ENCODE measurements at regions not wholly inside any gene's neighbourhood (a gene's known extent, or its start where the extent isn't known, plus 50 kb on each side); places are given as distances from the start of the nearest gene placed in this dataset.

GRCh38 chr2:48134704-48135103, 179.8 kb upstream of the FOXN2 start:
- Histone ChIP-seq H3K4me1 (ENCODE audit: control insufficient read depth, extremely low read depth, insufficient read depth, low read length) (no peaks in the 10 kb centered on the region), H4K20me1 (ENCODE audit: control insufficient read depth, extremely low read depth, insufficient read depth, low read length) (no peaks in the 10 kb centered on the region), H2AFZ (ENCODE audit: low read length) (no peak overlapping the region), H3K4me2 (ENCODE audit: extremely low read depth, insufficient read depth, low read length) (no peak overlapping the region), H3K4me3 (replicated peaks in 1 of 4; ENCODE audit: control extremely low read depth in 1 of 4, insufficient read depth in 1 of 4, low read depth in 3 of 4, low read length in 4 of 4) (no peak overlapping the region), H3K9me3 (ENCODE audit: control insufficient read depth, insufficient read depth, low read depth, low read length) (no peaks in the 10 kb centered on the region), H3K27ac (ENCODE audit: insufficient read depth, low read length) (no peak overlapping the region), H3K36me3 (ENCODE audit: control insufficient read depth, insufficient read depth, low read length) (no peaks in the 10 kb centered on the region), H3K9ac (ENCODE audit: insufficient read depth, low read length) (no peak overlapping the region), H3K79me2 (ENCODE audit: control insufficient read depth, insufficient read depth, low read length) (no peaks in the 10 kb centered on the region), H3K27me3 (ENCODE audit: control insufficient read depth, insufficient read depth, low read length) (no peaks in the 10 kb centered on the region)
- TF ChIP-seq EZH2 (IDR thresholded peaks at IDR 0.05; ENCODE audit: low read length, missing control alignments): no peak
- no peak for TF ChIP-seq CTCF (conservative IDR thresholded peaks at IDR 0.05 in 1 of 2, IDR thresholded peaks at IDR 0.05 in 1 of 2; ENCODE audit: low read depth in 1 of 2, low read length in 2 of 2)
- DNase-seq (ENCODE audit: low read depth in 2 of 2): no peak

- no peak overlapping the region for H3K4me3 ChIP-seq (replicated peaks in 1 of 4; ENCODE audit: control extremely low read depth in 1 of 4, insufficient read depth in 1 of 4, low read depth in 3 of 4, low read length in 4 of 4)
- H3K4me2 ChIP-seq (ENCODE audit: extremely low read depth, insufficient read depth, low read length): no peak overlapping the region
- H3K4me1 ChIP-seq (ENCODE audit: control insufficient read depth, extremely low read depth, insufficient read depth, low read length): no peaks in the 10 kb centered on the region
- no peak overlapping the region for H3K9ac ChIP-seq (ENCODE audit: insufficient read depth, low read length)
- no peaks in the 10 kb centered on the region for H3K36me3 ChIP-seq (ENCODE audit: control insufficient read depth, insufficient read depth, low read length)
- DNase-seq (ENCODE audit: low read depth in 2 of 2): no peak
- no peaks in the 10 kb centered on the region for H3K27me3 ChIP-seq (ENCODE audit: control insufficient read depth, insufficient read depth, low read length)
- no peaks in the 10 kb centered on the region for H3K9me3 ChIP-seq (ENCODE audit: control insufficient read depth, insufficient read depth, low read depth, low read length)
- no peaks in the 10 kb centered on the region for H4K20me1 ChIP-seq (ENCODE audit: control insufficient read depth, extremely low read depth, insufficient read depth, low read length)
- H3K27ac ChIP-seq (ENCODE audit: insufficient read depth, low read length): no peak overlapping the region
- TF ChIP-seq CTCF (conservative IDR thresholded peaks at IDR 0.05 in 1 of 2, IDR thresholded peaks at IDR 0.05 in 1 of 2; ENCODE audit: low read depth in 1 of 2, low read length in 2 of 2): no peak
- no peak for TF ChIP-seq EZH2 (IDR thresholded peaks at IDR 0.05; ENCODE audit: low read length, missing control alignments)
- H3K79me2 ChIP-seq (ENCODE audit: control insufficient read depth, insufficient read depth, low read length): no peaks in the 10 kb centered on the region
- no peak overlapping the region for H2AFZ ChIP-seq (ENCODE audit: low read length)
Observed at GRCh38 chr2:48135797-48136196, 178.7 kb upstream of the FOXN2 start.

- DNase-seq (ENCODE audit: low read depth in 2 of 2): no peak
- H3K9ac ChIP-seq (ENCODE audit: insufficient read depth, low read length): no peak overlapping the region
- no peak overlapping the region for H2AFZ ChIP-seq (ENCODE audit: low read length)
- no peak overlapping the region for H3K4me3 ChIP-seq (replicated peaks in 1 of 4; ENCODE audit: control extremely low read depth in 1 of 4, insufficient read depth in 1 of 4, low read depth in 3 of 4, low read length in 4 of 4)
- no peaks in the 10 kb centered on the region for H3K36me3 ChIP-seq (ENCODE audit: control insufficient read depth, insufficient read depth, low read length)
- no peak overlapping the region for H3K4me2 ChIP-seq (ENCODE audit: extremely low read depth, insufficient read depth, low read length)
- no peaks in the 10 kb centered on the region for H4K20me1 ChIP-seq (ENCODE audit: control insufficient read depth, extremely low read depth, insufficient read depth, low read length)
- TF ChIP-seq CTCF (conservative IDR thresholded peaks at IDR 0.05 in 1 of 2, IDR thresholded peaks at IDR 0.05 in 1 of 2; ENCODE audit: low read depth in 1 of 2, low read length in 2 of 2): no peak
- TF ChIP-seq EZH2 (IDR thresholded peaks at IDR 0.05; ENCODE audit: low read length, missing control alignments): no peak
- H3K9me3 ChIP-seq (ENCODE audit: control insufficient read depth, insufficient read depth, low read depth, low read length): no peaks in the 10 kb centered on the region
- H3K27me3 ChIP-seq (ENCODE audit: control insufficient read depth, insufficient read depth, low read length): no peaks in the 10 kb centered on the region
- no peaks in the 10 kb centered on the region for H3K4me1 ChIP-seq (ENCODE audit: control insufficient read depth, extremely low read depth, insufficient read depth, low read length)
- H3K27ac ChIP-seq (ENCODE audit: insufficient read depth, low read length): no peak overlapping the region
- H3K79me2 ChIP-seq (ENCODE audit: control insufficient read depth, insufficient read depth, low read length): no peaks in the 10 kb centered on the region
Observed at GRCh38 chr2:48137829-48138228, 176.7 kb upstream of the FOXN2 start.
